CD4-positive, alpha-beta T cell treated with Interferon gamma for 1 hour (primary cell): ENCODE measurements at regions not wholly inside any gene's neighbourhood (a gene's known extent, or its start where the extent isn't known, plus 50 kb on each side); places are given as distances from the start of the nearest gene placed in this dataset.

ENCODE experiments used
- DNase-seq: peaks from one replicate; pipeline ENCODE4 v3.0.0-alpha.2; 2020

DNA sequence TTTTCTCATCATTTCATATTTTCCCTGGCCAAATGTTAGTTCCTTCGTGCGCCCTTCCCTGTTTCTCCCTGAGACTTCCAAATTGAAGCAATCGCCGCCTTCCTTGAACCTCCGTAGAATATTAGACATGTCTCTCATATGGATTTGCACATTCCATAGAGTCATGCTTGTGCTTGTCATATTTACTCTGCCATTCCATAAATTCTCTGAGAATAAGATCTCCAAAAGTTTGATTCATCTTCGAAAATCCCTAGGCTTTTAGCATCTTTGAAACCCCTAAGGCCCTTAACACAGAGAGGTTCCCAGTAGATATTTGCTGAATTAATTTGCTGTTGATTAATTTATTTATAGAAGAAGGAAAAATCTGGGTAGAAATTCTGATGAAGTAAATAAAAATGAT lies 202.2 kb upstream of the PIK3C3 start:
- DNase-seq: no peak

DNA sequence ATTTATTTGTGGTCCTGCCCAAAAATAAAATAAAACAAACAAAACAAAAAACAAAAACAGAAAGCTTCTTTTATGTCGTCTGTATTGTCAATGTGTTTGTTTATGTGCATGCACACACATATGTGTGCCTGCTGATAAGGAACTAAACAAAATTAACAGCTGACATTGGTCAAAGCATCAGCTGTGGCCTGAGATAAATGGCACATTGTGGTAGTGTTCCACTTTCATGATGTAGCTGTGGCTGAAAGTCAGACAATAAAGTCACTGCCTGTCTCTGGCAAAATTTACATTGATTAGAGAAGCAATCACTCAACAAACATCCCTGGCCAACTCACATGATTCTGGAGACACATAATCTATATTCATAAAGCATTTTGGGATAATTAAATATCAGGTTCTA lies 203.4 kb upstream of the PIK3C3 start:
- DNase-seq: no peak

DNA sequence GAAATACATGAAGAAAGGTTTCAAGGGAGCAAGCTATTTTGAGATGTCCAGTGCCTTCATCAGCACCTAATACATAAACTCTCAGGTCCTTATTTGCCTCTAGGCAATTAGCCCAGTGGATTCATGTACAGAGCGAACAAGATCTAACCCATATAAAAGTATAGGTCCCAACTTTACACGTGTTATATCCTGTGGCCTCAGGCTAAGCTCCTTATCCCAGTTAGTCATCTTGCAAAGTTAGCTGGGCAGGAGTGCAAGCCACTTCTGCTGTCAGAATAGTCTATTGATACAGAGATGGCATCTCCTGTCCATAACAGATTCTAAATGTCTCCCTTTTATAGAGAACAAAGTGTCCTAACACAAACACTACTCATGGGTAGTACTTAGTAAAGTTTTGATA lies 203.9 kb upstream of the PIK3C3 start:
- DNase-seq: no peak

DNA sequence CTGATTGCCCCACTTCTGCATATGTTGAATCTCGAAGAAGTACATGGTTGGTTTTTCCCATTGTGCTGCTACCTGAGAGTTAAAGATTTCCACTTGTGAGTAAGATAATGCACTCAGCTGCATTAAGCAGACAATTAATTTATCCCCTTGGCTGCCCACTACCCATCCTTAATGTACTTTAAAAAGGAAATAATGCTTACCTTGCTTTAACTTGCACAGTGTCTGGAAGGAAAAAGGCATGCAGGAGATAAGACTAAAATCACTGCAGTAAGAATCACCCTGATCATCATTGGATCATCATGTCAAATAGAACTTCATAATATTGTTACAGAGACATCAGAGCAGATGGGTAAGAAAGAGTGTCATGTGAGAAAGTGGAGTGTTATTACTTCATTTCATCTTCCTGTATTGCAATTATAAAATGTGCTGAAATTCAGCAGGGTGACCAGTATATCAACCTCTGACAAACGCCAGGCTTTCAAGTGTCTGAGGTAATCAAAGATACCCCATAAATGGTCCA lies 207.3 kb upstream of the PIK3C3 start:
- DNase-seq: no peak

DNA sequence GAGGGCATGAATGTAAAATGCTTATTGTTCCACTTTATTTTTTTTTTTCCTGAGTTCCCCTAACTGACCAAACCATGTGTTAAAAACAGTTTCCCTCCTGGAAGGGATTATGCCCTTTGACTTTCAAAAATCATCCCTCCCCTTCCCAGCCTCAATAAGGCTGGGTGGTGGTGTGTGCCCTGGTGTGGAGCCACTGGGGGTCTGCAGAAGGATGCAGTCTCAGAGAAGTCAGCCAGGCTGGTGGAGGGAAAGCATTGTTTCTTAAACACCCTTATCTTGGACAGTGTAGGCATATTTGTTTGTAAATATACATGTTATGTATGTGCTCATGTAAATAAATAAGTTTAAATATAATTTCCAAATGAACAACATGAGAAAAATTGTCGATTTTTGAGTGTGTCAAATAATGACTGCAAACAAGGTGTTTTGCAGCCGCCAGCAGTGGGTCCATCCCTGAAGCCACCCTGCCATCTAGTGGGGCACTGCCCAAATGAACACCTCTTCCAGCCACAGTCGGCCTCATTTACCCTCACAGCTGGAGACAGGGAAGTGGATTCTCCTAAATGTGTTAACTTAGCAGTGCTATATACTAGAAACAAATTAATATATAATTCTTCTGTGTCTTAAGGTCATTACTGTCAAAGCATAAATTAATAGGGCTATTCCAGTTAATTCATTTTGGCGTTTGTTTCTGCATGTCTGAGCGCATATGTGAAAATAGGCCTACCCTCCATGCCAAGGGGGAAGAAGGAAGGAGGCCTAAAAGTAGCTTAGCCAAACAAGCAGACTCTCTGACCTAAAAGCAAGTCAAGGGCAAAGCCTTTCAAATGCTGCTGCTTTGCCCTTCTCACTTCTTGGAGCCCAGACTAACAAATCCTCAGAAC lies 209.6 kb upstream of the PIK3C3 start:
- no peak for DNase-seq

DNA sequence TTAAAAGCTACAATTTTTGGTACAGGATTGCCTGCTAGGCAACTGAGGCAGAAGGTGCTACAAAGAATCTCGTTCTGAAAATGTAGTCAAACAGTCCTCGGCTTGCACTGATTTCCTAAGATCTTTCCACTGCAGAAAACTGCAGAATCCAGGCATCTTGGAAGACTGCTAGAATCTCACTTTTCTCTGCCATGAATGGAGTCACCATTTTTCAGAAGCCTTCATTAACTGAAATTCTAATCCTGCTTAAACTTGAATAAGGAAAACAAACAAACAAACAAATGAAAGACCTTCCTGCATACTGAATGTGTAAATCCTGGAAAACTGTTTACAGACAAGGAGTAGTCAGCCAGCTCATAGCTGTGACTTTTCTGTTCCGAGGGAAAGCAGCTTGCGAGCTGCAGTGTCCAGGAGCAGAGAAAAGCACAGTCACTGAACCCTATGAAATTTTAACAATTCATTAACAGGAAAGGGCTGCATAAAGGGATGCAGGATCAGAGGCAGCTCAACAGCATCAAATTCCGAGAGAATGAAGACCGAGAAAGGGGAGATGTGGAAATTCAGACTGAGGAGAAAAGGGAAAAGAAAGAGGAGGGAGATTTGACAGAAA lies 210.5 kb upstream of the PIK3C3 start:
- no peak for DNase-seq

DNA sequence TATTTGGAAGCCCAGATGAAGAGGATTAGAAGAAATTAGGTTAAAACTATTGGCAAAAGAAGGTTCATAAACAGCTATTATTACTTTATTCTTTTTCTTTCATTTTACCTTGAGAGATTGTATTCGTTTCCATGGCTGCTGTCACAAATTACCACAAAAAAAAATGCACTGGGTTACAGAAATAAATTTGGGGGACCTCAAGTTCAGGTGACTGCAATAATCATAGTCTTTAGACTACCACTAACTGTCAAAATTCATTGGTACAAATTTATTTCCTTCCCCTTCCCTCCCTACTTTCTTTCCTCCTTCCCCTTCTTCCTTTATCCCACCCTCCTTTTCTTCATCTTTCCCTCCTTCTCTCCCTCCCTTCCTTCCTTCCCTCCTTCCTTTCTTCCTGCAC lies 217.8 kb upstream of the PIK3C3 start:
- no peak for DNase-seq

DNA sequence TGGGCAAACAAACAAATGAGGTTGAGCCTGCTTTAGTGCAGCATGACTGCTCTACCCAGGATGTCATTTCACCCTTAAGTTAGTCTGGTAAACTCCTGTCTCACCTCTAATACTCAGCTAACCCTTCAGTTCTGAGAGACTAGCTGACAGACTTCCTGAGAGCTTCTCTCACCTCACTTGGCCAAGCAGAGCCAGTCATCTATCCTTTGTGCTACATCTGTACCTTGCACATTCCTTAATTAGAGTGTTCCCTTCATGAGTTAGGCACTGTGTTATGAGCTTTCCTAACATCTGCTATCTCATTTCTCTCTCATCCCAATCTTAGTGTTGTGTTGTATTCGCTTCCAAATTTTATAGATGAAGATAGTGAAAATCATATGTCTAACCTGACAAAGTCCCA lies 220.1 kb upstream of the PIK3C3 start:
- DNase-seq: no peak

DNA sequence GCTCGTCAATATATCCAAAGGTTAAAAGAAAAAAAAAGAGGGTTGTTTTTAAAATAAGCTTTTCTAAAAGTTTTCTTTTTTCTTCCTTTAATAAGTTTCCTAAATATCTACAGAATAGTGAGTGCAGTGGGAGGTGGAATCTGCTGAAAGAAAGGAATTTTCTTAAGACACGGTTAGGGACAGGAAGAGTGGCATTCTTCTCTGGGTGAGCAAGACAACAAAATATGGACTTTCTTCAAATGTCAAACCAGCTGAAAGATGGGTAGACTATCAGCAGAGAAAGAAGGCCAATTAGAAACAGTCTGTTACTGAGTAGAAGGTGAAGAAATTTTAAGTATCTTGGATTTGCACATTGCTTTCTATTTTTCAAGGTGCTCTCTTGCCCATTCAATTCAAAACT lies 222.7 kb upstream of the PIK3C3 start:
- DNase-seq: no peak

DNA sequence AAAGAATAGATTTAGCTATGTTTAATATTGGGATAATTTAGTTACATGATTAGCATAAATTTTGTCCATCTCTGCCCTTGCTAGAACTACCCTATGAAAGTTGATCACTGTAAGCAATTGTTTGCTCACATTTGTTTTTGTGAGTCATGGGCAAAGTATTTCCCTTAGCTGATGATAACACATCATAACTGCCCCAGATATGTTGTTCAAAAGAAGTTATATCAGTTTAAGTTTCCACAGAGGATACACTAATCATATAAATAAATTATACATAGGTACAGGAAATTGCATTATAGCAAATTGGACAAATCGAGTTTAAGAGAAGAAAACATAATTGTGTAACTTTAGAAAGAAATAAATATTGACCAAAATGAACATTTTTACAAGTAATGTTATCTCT lies 223.2 kb upstream of the PIK3C3 start:
- DNase-seq: no peak

DNA sequence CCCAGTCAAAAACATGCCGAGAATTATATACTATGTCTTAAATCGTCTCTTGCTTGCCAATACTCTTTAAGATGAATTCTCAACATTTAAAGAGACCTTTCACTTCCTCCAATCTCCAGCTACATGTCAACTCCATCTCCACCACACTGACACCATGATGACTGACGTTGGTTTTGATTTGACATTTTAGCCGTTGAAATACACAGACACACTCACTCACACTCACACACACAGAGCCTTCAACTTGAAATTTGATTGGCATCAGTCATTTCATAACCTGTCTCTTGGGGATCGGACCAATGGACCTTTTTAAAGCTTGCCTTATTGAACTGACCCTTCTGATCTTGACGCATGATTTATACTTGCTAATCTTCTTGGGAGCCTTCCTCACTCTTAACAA lies 230.8 kb upstream of the PIK3C3 start:
- no peak for DNase-seq

DNA sequence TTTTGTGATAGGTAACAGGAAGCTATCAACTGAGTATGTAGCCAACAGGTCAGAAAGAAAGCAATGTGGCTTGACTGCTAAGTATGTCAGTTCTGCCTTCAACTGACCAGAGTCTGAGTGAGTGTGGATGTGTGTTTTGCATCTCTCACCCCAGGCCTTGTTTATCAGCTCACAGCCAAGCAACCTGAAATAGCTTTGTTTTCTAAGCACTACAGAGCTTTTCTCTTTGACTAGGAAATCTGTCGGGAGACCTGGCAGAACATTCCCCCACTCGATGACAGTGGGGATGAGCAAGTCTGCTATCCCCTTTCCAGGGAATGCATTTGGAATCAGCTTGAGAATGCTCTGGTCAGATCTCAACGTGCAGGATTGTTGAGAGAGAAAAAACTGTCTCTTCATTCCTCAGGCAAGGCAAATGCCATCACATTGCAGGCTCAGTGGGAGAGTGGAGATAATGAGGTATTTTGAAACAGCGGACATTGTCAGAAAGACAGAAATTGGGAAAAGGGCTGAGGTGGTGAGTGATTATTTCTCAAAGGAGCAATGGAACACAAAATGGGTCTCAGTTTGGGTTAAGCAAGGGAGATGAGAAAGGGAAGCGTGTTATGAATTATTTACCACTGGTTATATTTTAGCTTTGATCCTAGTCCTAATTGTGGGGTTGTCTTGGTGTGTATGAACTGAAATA lies 233.8 kb upstream of the PIK3C3 start:
- no peak for DNase-seq

DNA sequence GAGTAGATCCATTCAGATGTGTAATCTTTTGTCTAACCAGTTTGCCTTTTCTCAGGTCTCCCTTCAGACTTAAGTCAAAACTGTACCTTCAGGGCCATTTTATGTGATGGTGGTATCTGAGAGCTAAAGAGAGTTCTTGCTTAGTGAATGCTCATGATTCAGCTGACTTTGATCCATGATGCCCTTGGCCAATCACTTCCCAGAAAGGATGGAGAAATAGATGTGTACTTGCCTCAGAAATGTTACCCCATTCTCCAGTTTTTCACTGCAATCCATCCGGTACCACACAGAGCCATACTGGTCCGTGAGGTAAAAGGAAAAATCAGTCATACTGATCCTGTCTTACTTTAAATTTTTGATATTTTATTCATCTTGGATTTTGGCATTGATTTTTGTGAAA lies 234.8 kb upstream of the PIK3C3 start:
- DNase-seq: no peak

DNA sequence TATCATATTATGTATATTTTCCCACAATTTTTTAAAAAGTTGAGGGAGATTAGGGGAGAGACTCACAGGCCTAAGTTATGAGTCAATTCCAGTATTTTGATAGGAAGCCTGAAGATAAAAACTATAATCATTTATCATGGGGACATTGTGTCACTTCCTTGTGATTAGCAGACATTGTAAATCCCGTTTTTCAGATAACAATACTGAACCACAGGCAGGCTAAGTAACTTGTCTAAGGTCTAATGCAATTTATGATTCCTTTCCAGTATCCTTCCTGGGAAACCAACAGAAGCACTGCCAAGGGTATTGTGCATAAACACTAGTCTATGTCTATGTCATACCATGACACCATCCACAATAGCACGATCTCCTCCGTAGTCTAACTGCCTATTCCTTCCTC lies 235.2 kb upstream of the PIK3C3 start:
- DNase-seq: no peak

DNA sequence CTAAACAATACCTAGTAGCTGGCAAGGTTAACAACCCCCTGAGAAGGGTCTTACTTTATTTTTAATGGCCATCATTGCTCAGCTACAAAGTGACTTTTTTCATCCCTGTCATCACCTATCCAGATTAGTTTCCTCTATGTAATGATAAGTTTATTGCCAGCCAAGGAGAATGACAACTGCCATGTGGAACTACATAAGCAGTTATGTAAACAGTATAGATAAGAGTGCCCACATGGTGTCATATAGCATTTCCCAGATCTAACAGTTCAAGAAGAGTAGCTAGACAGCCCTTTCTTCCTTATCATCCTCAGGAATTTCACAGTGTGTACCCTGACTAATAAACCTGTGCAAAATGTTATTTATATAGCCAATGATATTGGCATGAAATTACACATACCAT lies 240.2 kb upstream of the PIK3C3 start:
- DNase-seq: no peak

DNA sequence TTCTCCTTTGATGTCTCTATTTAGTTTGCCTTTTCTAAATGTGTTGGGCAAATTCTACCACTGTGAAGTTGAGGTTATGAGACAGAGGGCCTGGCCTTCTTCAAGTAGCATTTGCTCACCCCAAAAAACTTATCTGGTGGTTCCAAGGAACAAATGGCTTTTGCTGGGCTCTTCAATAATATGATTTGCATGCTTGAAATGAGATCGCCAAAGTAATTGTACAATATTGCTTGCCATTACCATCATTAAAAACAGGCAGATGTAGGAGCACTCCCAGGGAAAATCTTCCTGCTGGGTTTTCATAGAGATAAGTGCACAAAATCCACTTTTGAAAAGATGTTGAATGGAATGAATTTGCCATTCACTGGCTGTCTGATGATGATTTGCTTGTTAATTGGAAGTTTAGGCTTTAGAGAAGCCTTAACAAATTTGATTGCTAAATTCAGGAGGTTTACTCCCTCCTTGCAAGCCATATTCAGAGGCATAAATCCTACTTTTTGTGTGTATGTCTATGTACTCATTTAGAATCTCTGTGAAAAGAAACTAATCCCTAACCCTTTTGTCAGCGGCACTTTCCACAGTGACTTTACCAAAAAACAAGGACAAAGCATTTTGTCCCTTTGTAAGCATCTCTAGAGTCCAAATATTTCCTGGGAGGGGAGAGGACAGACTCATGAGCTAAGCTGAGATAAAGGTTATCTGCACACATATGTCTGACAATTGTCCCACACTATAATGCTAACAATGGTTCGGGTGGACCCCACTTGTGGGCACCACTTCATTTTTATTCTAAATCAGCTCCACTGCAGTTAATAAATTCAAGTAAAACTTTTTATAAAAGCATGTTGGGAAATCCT lies 240.8 kb upstream of the PIK3C3 start:
- no peak for DNase-seq

DNA sequence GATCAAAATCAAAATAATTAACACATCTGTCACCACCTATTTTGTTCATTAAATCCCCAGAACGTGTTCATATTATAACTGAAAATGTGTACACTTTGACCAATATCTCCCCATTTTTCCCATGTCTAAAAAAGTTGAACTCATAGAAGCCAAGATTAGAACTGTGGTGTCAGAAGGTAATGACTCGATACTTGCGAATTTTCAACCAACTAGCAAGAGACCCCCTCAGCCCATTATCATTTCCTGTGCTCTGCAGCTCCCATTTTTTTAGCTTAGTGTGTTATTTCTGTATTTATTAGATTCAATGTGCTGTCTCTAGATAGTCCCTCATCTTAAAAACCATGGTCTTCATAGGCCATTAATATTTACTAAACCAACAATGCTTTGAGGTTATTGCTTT lies 248.7 kb upstream of the PIK3C3 start:
- no peak for DNase-seq

DNA sequence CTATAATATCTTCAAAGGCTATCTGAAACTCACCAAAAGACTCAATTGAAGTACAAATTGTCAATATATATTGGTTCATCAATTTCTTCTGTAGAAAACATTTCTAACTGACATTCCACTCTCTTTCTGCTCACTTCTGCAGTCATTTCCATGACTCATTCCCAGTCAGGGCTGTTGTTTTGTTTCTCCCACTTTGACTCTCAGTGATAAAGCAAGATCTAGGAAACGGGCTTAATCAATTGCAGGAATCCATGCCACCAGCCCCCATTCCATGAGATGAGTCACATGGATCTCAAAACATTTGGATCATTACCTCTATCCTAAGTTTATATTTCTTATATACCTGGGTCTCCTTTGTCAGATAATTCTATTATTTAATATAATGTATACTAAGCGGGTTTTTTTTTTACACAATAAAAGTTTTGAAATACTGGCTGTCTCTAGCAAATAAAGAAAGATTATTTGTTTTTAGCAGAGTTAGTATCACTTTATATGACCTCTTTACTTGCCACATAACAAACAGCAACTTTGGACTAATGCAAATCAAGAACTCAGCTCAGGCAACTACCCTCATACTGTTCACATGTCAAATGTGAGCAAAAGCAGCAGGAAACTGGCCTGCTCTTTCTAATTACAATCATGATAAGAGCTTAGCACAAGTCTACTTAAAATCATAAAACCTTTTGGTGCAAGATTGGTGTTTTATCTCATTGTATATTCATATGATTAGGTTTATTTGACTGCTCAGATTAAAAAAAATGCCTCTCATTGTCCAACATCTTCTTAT lies 251.1 kb upstream of the PIK3C3 start:
- no peak for DNase-seq

DNA sequence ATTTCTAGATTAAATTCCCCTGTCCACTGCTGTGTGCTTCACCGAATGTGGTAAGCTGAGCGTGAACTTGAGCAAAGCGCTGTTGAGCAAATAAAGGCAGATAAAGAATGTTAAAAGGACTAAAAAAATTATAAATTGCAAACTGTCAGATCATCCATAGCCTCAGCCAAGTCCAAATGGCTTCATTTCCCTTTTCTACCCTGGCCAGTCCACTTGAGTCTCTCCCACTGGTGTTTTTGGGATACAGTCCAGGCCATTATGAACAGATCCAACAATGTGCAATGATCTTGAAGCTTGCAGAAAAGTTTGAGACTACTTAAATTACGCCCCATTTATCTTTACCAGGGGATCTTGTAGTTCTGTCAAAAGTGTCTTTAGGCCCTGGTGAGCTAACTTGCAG lies 254.6 kb upstream of the PIK3C3 start:
- no peak for DNase-seq

DNA sequence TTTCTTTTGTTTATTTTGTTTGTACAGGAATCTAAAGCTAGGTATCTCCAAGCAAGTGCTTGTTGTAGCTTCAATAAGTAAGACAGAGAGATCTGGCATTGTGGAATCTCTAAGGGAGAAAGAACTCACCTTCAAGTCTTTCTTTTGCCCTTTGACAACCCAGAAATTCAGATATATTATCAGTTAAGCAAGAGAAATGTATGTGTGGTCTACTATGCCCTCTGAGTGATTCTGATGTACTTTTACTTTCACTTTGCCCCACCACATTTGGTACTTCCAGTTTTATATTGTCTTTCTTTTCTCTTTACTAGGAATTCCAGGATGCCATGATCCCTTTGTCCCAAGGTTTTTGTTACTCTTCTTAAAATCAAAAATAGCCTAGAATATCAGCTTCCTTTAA lies 259.6 kb upstream of the PIK3C3 start:
- no peak for DNase-seq

DNA sequence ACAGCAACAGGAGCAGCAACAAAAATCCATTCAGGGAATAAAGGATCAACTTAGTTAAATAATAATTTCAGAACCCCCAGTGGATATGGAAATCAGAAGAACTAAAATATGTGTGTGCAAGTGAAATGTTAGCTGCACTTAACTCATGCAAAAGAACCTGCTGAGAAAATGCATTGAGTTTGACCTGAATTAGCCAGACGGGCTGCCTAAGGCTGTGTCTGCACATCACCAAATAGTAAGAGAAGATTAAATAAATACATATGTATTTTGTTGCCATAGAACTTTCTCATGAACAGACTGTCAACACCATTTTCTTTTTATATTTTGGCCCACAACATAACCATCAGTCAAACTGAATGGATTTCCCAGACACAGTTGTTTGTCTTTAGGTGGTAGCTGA lies 262.0 kb upstream of the PIK3C3 start:
- DNase-seq: no peak
